Astrocyte of the spinal cord (primary cell): ENCODE measurements at regions not wholly inside any gene's neighbourhood (a gene's known extent, or its start where the extent isn't known, plus 50 kb on each side); places are given as distances from the start of the nearest gene placed in this dataset.
"Not testable (repeated sequence)": the region's sequence is repeated elsewhere in the genome, so short reads cannot be mapped to it uniquely, and the experiment has no call there.

Source experiments
- DNase-seq: peaks from one replicate; pipeline ENCODE4 v3.0.0; 2011; ENCODE audit warnings: low read depth, low spot score
- H3K4me3 ChIP-seq: 2 replicates; pipeline ENCODE4 v1.5.1; 2011; ENCODE audit warnings: low read depth, mild to moderate bottlenecking, low read length, moderate library complexity
- in situ Hi-C: cut with HindIII; loops from 2 replicates; pipeline ENCODE4 v1.10.0; 2017; ENCODE audit warnings: low sequenced_read_pairs
- TF ChIP-seq, protein P1 (sequence below): IDR thresholded peaks from 2 replicates; pipeline ENCODE4 v1.5.1; 2012; ENCODE audit warnings: low read depth, mild to moderate bottlenecking, low read length, inconsistent platforms

DNA sequence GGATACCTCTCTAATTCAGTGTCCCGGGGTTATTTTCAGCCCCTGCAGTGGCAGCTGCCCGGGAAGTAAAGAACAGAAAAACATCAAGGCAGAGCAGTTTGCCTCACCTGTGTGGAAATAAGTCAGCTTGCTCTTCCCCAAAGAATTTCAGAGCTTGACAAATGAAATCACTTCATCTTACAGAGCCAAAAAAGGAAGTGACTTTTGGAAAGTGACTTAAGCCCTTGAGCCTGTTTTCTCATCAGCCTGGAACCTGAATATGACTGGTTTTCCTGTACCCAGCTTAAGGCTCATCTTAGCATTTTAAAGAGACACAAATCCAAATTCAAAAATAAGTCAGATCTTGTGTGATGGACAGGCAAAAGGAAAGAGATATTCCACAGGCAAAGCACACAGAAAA, 211.6 kb downstream of the RCHY1 start:
- in situ Hi-C loops: no loop called here
- no peak overlapping the region for H3K4me3 ChIP-seq
- DNase-seq: no peak
- TF ChIP-seq, protein P1, sequence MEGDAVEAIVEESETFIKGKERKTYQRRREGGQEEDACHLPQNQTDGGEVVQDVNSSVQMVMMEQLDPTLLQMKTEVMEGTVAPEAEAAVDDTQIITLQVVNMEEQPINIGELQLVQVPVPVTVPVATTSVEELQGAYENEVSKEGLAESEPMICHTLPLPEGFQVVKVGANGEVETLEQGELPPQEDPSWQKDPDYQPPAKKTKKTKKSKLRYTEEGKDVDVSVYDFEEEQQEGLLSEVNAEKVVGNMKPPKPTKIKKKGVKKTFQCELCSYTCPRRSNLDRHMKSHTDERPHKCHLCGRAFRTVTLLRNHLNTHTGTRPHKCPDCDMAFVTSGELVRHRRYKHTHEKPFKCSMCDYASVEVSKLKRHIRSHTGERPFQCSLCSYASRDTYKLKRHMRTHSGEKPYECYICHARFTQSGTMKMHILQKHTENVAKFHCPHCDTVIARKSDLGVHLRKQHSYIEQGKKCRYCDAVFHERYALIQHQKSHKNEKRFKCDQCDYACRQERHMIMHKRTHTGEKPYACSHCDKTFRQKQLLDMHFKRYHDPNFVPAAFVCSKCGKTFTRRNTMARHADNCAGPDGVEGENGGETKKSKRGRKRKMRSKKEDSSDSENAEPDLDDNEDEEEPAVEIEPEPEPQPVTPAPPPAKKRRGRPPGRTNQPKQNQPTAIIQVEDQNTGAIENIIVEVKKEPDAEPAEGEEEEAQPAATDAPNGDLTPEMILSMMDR: no peak

DNA sequence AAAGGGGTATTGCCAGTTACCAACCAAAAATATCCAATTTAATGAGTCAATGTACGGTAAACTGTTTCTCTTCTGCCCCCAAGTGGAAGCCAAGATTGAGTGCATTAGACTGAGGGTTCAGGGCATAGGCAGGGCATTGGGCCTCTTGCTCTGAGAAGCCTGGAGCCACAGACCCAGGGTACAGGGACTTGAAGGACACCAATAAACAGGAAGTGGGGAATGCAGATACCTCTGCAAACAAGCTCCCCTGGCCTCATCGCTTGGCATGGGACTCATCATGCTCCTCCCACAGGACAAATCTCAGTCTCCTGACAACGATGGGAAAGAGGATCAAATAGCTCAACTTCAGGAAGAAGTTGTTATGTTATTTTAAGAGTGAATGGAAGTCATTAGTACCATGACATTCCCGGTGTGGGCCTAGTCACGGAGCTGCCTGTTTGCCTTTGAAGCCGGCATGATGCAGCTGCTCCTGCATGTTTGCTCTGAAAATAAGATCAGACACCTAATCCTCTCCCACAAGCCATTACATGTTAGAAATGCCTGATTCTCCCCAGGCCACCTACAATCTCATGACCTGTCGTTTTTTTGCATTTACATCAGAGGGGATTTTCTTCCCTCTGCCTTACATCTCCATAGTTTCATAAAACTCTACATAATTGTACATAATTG, 224.2 kb downstream of the RCHY1 start:
- TF ChIP-seq, protein P1: peak; percentile 4
- in situ Hi-C loops: no loop called here

DNA sequence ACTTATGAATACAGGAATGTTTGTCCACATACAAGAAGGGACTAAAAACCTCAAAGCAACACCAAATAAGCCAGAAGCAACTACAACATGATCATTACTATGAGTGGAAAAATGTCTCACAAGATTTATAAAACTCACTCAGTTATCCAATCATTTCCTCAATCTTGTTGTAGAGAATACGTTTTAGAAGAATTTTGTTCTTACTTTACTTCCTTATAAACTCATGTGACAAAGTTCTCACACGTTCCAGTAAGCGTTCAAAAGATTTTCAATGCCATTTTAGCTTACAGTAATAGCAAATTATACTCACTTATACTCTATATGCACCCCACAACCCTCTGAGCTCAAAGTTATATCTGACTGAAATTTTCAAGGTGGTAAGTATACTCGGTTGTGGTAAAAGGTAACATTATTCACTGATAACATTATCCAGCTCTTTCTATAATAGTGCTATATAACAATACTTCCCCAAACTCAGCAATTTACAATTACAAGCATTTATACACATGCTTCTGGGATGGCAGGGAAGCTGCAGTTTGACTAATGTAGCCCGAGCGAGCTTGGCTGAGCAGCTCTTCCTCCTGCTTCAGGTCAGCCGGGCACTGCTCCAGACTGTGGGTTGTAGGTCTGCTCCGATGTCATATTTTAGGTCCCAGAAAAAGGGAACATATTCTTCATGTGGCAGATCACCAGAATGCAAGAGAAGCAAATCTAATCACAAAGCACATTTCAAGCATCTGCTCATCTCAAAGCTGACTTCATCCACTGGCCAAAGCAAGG, 226.3 kb downstream of the RCHY1 start:
- TF ChIP-seq, protein P1: no peak
- in situ Hi-C loops: no loop called here
- no peak overlapping the region for H3K4me3 ChIP-seq
- no peak for DNase-seq

More for the DNA sequence above, 224.2 kb downstream of the RCHY1 start:
- no peak for DNase-seq
- H3K4me3 ChIP-seq: no peak overlapping the region

DNA sequence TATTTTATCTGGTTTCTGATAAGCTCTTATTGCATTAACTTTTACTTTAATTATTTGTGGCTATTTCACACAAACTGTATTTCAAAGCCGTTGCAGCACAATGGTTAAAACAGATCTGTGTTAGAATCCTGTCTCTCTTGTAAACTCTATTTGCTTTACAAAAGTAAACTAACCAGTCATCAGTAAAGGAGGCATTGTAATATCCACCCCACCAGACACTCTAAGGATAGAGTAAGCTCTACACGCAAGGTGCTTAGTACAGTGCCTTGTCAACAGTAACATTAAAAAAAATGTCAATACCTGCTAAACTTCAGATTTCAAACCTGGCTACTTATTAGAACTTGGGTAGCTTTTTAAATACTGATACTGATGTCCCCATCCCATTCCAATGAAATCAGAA, 228.4 kb downstream of the RCHY1 start:
- TF ChIP-seq, protein P1: no peak
- no peak overlapping the region for H3K4me3 ChIP-seq
- no peak for DNase-seq
- in situ Hi-C loops: no loop called here

DNA sequence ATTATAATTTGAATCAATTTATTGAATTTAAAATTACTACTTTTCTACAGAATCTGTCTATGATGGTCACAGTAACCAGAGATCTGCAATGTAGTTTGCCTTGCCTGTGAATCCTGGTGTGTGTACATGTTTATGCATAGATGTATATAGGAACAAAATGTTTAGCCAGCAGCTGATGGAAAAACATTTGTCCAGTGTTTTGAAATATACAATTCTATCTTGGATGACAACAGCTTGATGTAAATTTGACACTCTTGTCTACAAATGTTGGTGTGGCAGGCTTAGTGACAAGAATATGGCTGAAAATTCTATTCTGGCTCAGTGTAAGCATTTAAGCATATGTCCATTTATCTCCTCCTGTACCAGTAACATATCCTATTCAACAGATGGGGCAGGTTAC, 229.4 kb downstream of the RCHY1 start:
- in situ Hi-C loops: no loop called here
- no peak overlapping the region for H3K4me3 ChIP-seq
- TF ChIP-seq, protein P1: no peak
- no peak for DNase-seq

DNA sequence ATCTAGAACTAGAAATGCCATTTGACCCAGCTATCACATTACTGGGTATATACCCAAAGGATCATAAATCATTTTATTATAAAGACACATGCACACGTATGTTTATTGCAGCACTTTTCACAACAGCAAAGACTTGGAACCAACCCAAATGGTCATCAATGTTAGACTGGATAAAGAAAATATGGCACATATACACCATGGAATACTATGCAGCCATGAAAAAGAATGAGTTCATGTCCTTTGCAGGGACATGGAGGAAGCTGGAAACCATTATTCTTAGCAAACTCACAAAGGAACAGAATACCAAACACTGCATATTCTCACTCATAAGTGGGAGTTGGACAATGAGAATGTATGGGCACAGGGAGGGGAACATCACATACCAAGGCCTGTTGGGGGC, 233.7 kb downstream of the RCHY1 start:
- H3K4me3 ChIP-seq, in situ Hi-C loops, DNase-seq: not testable (repeated sequence)

DNA sequence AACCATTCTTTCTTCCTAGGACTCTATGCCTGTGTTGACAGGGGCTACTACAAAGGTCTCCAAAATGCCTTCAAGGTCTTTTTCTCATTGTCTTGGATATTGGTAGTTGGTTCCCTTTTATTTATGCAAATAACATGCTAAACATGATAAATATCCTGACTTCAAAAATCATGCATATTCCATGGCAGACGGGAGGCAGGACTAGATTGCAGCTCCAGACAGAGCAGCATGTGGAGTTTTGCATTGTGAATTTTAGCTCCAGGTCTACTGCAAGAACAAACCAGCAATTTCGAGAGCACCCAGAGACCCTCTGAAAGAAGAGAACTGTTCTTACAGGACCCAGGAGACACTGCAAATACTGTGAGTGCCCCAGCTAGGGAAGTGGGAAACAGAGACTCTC, 254.9 kb downstream of the RCHY1 start:
- DNase-seq: no peak
- TF ChIP-seq, protein P1: no peak
- in situ Hi-C loops: no loop called here
- H3K4me3 ChIP-seq: no peak overlapping the region
